ENCODE measurements at regions not wholly inside any gene's neighbourhood (a gene's known extent, or its start where the extent isn't known, plus 50 kb on each side); places are given as distances from the start of the nearest gene placed in this dataset.

DNA sequence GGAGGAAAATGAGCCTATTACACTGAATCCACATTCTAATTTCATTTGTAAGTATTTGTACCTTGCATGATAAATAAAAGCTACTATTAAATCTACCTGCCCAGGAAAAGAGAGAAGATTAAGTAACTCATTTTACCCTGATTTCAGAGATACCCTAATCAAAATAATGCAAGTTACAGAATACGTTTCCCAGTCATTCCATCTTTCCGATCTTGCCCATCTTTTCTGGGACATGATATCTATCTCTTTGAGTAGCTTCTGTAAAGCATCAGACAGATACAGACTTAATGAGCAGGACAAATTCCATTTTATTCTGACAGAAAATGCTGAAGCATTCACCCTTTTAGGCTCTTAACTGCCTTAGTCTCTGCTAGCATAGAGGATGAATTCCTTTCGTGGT lies 56.6 kb downstream of the SPRY2 start:
- DNase-seq, result no peak

DNA sequence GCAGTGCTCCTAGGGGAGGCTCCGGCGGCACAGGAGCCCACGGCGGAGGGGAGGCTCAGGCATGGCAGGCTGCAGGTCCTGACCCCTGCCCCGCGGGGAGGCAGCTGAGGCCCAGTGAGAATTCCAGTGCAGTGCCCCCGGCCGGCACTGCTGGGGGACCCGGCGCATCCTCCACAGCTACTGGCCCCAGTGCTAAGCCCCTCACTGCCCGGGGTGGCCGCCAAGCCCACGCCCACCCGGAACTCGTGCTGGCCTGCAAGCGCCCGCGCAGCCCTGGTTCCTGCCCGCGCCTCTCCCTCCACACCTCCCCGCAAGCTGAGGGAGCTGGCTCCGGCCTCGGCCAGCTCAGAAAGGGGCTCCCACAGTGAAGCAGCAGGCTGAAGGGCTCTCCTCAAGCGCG lies 62.2 kb downstream of the SPRY2 start:
- no peak for DNase-seq

DNA sequence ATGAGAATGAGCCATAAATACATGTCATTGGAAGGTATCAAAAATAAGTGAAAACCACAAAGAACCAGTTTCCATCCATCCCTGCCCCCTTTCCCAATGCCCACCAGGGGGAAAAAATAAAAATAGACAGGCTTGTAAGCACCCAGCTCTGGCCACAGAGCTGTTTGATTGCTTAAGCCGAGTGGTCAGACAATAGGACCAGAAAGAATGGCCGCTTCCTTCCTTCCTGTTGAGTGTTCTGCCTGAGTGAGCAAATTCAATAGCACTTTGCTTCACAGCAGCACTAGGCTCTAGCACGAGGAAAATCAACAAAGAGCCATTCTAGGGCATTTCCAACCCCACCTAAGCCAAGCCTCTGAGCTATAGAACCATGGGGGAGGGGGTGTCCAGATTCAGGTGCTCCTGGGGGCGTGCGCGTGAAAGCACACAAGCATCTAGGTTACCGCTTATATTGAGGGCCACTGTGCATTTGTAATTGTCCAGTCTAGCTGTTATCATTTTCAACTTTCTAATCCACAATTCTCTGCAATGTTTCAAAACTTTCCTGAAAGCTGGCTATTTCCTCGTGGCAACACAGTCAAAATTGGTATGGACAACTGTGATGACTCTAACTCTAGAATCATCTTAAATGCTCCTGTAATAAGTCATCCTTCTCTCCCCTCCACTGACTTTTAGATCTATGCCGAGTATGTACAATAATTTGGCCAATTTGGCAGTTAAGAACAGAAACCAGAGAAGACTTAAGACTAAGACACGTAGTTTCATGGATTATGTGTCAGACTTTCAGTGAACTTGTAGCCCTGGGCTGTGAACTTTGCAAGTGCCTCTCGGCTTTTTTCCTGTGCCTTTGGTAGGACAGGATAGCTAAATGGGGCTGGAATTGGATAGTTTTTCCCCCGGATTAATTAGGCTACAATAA lies 64.3 kb downstream of the SPRY2 start:
- DNase-seq, result no peak

DNA sequence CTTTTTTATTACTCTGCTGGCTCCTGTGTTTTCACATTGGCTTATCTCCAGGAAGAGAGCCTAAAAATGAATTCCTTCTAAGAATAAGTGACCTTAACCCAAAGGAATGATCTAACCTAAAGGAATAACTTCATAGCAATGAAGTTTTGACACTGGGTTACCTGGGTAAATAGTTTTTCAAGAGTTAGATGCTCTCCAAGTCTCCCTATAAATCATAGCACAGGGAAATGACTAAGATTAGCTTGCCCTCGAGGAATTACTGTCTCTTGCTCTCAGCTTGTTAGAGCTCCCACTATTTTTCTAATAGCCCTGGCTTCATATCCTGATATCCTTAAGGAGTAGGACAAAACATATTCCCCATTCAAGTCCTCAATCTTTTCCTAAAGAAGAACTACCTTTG lies 66.3 kb downstream of the SPRY2 start:
- DNase-seq, result no peak

DNA sequence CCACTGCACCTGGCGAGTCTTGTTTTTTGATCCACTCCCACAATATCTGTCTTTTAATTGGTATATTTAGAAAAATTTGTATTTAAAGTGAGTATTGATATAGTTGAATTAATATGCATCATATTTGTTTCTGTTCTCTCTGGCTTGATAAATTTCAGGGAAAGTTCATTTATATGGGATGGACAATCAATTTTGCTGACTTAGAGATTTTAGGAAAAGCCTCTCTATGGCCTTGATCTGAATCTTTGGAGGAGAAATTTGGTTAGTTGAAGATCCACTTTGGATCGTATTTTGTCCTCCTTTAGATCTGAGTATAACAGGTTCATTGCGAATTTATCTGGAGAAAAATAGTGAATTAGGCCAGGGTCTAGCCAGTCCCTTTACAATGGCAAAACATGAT lies 67.2 kb downstream of the SPRY2 start:
- DNase-seq, result no peak

DNA sequence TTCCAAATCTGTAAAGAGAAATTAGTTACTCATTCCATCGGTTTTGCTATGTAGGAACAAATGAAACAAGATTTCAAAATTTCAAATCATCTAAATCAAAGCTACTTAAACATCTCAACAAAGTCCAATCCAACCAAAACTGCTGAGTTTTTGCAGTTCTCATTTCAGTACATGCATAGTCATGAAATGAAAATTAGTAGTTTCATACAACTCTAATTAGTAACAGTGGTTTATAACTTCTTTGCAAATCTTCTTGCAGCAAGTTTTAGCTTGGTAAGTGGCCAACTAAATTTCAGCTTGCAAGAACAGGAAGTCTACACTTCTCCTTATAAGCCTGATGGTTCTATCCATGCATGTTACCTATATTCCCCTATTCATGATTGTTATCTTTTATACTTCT lies 75.6 kb downstream of the SPRY2 start:
- DNase-seq, result no peak

DNA sequence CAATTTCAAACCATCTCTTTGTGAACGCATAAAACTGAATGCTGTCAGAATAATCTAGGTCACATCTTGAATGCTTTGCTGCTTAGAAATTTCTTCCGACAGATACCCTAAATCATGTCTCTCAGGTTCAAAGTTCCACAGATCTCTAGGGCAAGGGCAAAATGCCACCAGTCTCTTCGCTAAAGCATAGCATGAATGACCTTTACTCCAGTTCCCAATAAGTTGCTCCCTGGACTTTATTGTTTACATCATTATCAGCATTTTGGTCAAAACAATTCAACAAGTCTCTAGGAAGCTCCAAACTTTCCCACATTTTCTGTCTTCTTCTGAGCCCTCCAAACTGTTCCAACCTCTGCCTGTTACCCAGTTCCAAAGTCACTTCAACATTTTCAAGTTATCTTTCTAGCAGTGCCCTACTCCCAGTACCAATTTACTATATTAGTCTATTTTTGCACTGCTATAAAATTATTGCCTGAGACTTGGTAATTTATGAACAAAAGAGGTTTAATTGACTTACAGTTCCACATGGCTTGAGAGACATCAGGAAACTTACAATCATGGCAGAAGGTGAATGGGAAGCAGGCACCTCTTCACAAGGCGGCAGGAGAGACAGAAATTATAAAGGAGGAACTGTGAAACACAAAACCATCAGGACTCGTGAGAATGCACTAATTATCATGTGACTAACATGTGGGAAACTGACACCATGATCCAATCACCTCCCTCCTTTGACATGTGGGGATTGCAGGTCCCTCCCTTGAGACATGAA lies 77.0 kb downstream of the SPRY2 start:
- DNase-seq, result no peak

DNA sequence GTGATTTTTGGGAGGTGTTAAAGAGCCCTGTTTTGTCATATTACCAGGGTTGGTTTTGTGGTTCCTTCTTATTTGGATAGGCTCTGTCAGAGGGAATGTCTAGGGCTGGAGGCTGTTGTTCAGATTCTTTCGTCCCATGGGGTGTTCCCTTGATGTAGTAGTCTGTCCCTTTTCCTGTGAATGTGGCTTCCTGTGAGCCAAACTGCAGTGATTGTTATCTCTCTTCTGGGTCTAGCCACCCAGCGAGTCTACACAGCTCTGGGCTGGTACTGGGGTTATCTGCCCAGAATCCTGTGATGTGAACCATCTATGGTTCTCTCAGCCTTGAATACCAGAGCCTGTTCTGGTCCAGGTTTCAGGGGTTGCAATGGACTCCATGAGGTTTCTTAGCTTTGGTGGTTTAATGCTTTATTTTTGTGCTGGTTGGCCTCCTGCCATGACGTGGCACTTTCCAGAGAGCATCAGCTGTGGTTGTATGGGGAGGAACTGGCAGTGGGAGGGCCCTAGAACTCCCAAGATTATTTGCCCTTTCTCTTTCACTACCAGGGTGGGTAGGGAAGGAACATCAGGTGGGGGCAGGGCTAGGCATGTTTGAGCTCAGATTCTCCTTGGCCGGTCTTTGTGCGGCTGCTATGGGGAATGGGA lies 78.8 kb downstream of the SPRY2 start:
- DNase-seq, result no peak

DNA sequence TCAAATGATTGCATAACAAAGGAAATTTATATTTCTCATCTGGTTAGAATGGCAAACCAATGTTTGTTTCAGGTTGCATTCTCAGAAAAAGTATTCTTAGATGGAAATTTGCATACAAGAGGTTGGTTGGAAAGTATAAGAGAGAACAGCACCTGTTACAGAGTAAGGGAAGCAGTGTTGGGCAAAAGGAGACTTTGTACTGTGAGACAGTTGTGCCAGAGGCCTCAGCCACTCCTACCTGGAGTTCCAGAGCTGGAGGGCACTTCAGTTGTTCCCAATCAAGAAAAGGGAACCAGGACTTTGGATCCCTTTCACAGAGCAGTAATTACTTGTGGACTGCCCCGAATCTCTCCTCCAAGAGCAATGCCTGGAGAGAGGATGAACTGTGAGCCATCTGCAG lies 81.8 kb downstream of the SPRY2 start:
- DNase-seq, result no peak

DNA sequence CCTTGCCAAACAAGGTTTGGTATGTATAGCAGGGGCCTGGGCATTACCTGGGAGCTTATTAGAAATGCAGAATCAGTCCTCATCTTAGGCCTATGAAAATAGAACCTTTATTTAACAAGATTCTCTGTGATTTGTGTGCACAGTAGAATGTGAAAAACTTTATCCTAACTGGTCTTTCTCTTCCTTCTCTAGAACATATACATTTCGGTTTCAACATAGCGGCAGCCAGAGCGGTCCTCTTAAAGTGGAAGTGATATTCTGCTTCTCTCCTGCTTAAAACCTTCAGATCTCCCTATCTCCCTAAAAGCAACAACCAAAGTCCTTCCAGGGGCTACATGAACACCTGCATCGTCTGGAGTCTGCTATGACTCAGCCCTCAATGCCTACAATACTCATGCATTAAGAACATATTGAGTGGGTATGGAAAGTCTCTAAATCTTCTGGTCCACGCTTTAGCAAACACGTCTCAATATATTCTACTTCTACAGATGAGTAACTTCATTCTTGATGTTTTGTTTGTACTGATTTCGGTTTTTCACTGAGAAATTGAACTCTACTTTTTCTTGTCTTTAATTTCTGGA lies 84.5 kb downstream of the SPRY2 start:
- DNase-seq, result no peak

DNA sequence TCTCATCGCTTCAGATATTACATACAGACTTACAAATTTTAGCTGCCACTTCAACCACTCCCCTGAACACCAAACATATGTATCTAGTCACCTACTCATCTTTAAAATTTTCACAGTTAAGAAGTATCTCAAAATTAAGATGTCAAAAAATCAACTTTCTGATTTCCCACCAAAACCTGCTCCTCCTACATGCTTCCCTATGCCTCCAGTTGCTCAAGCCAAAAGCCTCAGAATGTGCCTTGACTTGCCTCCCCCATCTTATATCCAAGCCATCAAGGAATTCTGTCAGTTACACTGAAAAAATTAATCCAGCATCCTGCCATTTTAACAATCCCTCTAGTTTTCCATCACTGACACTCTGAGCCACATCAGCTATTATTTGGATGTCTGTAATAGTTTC lies 85.0 kb downstream of the SPRY2 start:
- DNase-seq, result no peak

DNA sequence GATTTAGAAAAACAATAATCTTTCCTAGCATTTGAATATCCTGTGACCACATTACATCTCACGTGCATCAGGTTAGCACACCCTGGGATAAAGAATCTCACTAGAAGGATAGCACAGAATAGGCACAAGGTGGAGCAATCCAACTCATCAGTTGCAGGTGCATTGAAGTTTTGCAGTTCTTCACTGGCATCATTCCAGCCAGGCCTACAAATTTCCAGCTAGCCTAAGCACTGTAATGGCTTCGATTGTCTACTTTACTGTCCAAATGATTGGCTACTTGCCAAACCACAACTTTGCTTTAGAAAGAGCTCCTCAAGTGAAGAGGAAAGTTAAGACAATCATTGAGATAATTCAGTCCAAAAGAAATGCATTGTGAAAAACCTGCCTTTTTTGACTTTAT lies 89.5 kb downstream of the SPRY2 start:
- DNase-seq, result no peak

DNA sequence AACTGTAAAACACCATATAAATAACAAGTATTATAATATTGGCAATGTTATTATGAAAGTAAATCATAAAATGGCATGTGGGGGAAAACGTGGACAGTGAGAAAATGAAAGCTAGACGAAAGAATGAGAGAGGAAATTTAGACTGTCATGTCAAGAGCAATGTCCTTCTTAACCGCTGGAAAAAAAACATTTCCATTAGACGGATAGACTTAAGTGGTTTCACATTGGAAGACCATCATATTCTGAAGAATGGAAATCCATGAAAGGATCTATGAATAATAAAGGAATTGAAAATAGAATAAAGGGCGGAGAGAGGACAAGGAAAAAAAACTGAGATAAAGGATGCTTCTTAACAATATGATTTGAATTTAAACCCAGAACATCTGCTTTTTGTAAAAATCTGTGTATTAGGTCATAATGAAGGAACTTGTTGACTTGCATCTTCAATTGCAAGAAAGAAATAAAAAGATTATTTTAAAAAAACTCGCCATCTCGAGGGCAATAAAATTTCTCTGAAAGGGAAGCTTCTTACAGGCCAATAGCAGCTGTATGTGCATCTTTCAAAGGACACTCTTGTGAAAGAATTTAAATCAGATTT lies 90.6 kb downstream of the SPRY2 start:
- no peak for DNase-seq

DNA sequence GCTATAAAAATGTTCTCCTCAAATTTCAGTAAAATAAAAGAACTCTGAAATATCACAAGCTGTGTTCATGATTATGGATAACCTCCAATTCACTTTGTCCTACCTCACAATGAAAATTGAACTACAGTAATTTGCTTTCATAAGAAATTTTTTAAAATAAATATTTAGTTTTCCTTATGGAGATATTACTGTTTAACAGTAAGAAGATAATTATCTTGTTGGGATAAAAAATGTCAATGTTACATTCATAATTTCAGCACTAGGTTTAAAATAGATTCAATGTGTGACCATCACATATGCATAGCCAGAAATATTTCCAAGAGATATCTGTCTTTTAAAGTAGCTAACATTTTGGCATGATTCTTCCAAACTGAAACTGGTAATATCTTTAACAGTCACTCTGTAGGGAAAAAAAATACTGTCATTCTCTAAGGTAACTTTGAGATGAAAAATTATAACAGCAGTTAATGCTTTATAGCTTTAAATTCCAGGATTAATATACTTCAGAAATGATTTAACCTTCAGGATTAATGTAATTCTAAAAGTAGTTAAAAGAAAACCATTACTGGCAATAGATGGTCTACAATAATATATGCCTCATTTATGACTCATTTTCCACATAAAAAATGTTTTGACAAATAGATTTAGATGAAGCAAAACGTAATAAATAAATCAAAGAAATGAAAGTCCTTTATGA lies 91.3 kb downstream of the SPRY2 start:
- no peak for DNase-seq

DNA sequence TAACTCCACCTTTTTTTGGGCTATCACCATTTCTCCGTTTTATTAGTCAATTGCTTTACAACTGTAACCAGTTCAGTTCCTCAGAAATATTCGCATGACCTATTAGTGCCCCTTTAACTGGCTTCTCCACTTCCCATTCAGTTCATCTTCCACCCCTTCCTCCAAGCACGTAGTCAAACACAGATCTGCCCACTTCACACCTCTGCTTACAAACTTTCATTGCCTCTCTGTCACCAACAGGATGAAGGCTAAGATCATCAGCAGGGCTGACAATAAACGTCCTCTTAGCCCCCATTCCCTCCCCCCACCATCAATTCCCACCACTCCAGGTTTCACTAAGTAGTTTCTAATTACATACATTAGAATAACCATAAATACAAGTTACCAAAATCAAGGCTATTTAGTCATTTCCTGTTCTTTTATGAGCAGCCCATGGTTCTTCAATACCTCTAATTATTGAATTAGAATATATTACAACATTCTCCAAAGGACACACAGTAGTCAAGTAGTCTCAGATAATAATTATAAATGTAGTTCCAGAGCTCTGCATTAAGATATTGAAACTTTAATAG lies 95.7 kb downstream of the SPRY2 start:
- no peak for DNase-seq

DNA sequence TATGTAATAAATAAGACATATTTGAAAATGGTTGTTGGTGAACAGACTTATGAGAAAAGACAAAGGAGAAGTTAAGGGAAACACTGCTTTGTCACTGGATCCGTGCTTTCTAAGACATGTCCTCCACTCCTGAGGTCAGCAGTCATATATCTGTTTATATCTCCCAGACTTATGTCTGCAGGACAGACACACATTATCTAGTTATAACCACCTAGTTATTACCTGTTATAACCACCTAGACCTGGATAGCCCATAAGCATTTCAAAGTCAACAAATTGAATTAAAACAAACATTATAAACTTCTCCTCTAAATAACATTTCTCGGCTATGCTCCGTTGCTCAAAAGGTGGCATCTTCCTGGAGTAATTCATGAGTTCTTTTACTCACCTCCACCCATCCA lies 96.4 kb downstream of the SPRY2 start:
- no peak for DNase-seq

DNA sequence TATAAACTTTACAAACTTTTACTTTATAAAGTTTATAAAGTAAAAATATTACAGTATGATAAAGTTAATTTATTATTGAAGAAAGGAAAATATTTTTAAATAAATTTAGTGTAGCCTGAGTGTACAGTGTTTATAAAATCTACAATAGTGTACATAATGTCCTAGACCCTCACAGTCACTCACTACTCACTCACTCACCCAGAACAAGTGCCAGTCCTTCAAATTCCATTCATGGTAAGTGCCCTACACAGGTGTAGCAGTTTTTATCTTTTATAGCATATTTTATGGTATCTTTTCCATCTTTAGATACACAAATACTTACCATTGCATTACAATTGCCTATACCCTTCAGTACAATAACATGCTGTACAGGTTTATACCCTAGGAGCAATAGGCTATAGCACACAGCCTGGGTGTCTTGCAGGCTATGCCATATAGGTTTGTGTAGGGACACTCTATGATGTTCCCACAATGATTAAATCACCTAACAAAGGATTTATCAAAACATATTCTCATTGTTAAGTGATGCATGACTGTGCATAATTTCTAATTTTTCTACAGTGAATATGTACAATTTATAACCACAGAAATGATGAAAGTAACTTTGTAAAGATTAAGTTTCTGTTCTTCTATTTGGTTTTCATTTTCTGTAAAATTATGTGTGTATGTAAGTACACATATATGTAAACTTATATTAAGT lies 98.0 kb downstream of the SPRY2 start:
- DNase-seq, result no peak

DNA sequence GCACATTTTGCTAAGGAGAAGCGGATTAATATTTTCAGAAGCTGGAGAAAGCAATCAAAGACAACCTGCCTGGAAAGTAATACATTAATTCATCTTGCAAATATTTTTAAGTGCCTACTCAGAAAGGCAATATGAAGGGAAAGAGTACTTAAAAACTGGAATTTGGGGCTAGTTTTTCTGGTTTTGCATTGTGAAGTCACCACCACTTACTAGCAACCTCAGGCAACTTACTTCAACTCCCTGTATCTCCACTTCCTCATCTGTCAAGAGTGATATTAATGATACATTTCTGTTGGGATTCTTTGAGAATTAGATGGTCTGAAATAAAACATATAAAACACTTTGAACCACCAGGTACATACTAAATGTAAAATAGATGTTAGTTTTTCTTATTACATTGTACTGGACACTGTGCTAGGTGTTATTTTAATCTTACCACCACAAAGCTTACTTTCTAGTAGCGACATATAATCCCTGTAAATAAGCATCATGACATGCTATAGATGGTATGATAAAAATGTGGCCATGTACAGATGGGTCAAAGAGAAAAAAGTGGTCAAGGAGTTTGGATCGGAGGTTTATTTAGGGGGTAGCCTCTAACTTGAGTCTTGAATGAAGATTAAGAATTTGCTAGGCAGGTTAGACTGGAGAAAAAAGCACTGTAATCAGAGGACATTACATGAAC lies 101.2 kb downstream of the SPRY2 start:
- no peak for DNase-seq

DNA sequence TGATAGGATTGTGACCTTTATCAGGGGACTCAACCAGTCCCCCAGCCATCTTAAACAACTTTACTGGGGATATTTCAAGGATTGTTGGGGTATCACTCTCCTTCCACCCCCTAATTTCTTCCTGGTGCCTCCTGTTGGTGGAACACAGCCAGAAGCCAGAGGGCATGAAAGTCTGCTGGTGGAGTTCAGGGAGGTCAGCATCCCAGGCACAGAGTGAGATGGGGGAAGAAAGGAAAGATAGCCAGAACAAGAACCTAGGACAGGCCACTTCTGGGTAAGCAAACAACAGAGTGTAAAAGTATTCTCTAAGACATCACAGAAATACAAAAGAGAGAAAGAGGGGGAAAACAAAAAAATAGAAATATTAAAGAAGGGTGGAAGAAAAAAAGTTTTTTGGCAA lies 101.8 kb downstream of the SPRY2 start:
- DNase-seq, result no peak

DNA sequence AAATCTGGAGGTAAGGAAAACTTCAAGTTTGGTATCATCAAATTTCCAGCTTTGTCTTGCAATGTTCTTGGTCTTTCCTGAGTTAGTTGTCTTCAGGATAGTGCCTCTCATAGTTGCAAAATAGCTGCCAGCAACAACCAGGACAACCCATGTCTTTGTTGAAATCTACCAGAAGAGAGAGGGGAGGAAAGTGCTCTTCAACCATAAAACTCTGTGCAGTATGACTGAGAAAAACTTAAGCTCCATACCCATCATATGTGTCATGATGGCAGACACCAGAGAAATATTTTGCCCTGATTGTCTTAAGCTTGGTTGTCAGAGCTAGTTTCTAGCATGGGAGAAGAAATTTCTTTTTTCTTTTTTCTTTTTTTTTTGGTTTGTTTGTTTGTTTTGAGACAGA lies 103.3 kb downstream of the SPRY2 start:
- DNase-seq, result no peak

DNA sequence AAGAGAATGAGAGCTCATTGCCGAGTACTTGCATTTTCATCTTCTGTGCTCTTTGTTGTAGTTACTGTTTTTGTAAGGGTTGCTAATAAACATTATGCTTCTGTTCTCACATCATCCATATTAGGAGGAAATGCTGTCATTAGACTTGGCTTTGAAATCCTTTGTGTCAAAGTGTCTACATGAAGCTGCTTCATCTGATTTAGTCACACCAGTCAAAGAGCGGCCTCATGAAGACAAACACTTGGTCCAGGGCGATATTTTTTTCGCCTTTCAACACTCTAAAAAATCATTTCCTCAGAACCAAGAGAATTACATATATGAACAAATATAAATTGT lies 105.0 kb downstream of the SPRY2 start:
- DNase-seq, result no peak

All from CD4-positive, alpha-beta T cell treated with Interferon alpha-2 for 1 hour (primary cell).